Inferior parietal cortex (tissue), 1 donor: ENCODE measurements at regions not wholly inside any gene's neighbourhood (a gene's known extent, or its start where the extent isn't known, plus 50 kb on each side); places are given as distances from the start of the nearest gene placed in this dataset.
"Not testable (repeated sequence)": the region's sequence is repeated elsewhere in the genome, so short reads cannot be mapped to it uniquely, and the experiment has no call there.

Experiments
- DNase-seq: peaks from one replicate; pipeline ENCODE4 v3.0.0-alpha.2; 2016; ENCODE audit errors: extremely low spot score

GRCh38 chr3:88677298-88677697, 430.1 kb upstream of the EPHA3 start:
- DNase-seq: no peak

GRCh38 chr3:88678747-88679146, 428.7 kb upstream of the EPHA3 start:
- DNase-seq: no peak

- DNase-seq: no peak
Measured at GRCh38 chr3:88690287-88690686, 417.1 kb upstream of the EPHA3 start.

- DNase-seq: no peak
Measured at GRCh38 chr3:88691081-88691480, 416.3 kb upstream of the EPHA3 start.

GRCh38 chr3:88703501-88704059, 403.8 kb upstream of the EPHA3 start:
- no peak for DNase-seq

GRCh38 chr3:88704338-88704737, 403.1 kb upstream of the EPHA3 start:
- no peak for DNase-seq

GRCh38 chr3:88707837-88708236, 399.6 kb upstream of the EPHA3 start:
- DNase-seq: no peak

- no peak for DNase-seq
Measured at GRCh38 chr3:88712552-88712951, 394.9 kb upstream of the EPHA3 start.

- DNase-seq: no peak
Measured at GRCh38 chr3:88713233-88713691, 394.2 kb upstream of the EPHA3 start.

GRCh38 chr3:88725440-88726165, 381.8 kb upstream of the EPHA3 start:
- no peak for DNase-seq

- DNase-seq: no peak
Measured at GRCh38 chr3:88732186-88732585, 375.2 kb upstream of the EPHA3 start.

- no peak for DNase-seq
Measured at GRCh38 chr3:88742106-88742505, 365.3 kb upstream of the EPHA3 start.

- no peak for DNase-seq
Measured at GRCh38 chr3:88742674-88743507, 364.5 kb upstream of the EPHA3 start.

GRCh38 chr3:88744896-88745295, 362.5 kb upstream of the EPHA3 start:
- no peak for DNase-seq

GRCh38 chr3:88747145-88747544, 360.3 kb upstream of the EPHA3 start:
- not testable (repeated sequence) for DNase-seq

GRCh38 chr3:88758676-88759075, 348.7 kb upstream of the EPHA3 start:
- DNase-seq: no peak

GRCh38 chr3:88767746-88768145, 339.7 kb upstream of the EPHA3 start:
- DNase-seq: no peak

GRCh38 chr3:88773766-88774165, 333.7 kb upstream of the EPHA3 start:
- DNase-seq: no peak

- DNase-seq: no peak
Measured at GRCh38 chr3:88775026-88775690, 332.3 kb upstream of the EPHA3 start.

- no peak for DNase-seq
Measured at GRCh38 chr3:88779482-88779881, 327.9 kb upstream of the EPHA3 start.

GRCh38 chr3:88784925-88785324, 322.5 kb upstream of the EPHA3 start:
- DNase-seq: no peak

GRCh38 chr3:88785841-88786240, 321.6 kb upstream of the EPHA3 start:
- DNase-seq: no peak
